ENCODE measurements at regions not wholly inside any gene's neighbourhood (a gene's known extent, or its start where the extent isn't known, plus 50 kb on each side); places are given as distances from the start of the nearest gene placed in this dataset.
"Not testable (repeated sequence)": the region's sequence is repeated elsewhere in the genome, so short reads cannot be mapped to it uniquely, and the experiment has no call there.

GRCh38 chr2:2777876-2778275 lies 446.8 kb upstream of the MYT1L start:
- H3K36me3 ChIP-seq (replicated peaks; ENCODE audit: insufficient read depth, low read depth), result no peaks in the 10 kb centered on the region
- TF ChIP-seq EZH2 (IDR thresholded peaks at IDR 0.05; ENCODE audit: borderline replicate concordance), result no peak
- TF ChIP-seq, protein P1, sequence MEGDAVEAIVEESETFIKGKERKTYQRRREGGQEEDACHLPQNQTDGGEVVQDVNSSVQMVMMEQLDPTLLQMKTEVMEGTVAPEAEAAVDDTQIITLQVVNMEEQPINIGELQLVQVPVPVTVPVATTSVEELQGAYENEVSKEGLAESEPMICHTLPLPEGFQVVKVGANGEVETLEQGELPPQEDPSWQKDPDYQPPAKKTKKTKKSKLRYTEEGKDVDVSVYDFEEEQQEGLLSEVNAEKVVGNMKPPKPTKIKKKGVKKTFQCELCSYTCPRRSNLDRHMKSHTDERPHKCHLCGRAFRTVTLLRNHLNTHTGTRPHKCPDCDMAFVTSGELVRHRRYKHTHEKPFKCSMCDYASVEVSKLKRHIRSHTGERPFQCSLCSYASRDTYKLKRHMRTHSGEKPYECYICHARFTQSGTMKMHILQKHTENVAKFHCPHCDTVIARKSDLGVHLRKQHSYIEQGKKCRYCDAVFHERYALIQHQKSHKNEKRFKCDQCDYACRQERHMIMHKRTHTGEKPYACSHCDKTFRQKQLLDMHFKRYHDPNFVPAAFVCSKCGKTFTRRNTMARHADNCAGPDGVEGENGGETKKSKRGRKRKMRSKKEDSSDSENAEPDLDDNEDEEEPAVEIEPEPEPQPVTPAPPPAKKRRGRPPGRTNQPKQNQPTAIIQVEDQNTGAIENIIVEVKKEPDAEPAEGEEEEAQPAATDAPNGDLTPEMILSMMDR (IDR thresholded peaks at IDR 0.05; ENCODE audit: poor library complexity), result no peak
- no peak for TF ChIP-seq EZH2phosphoT487 (IDR thresholded peaks at IDR 0.05; ENCODE audit: low read depth, severe bottlenecking, unreplicated experiment)
- no peak overlapping the region for H2AFZ ChIP-seq
- no peaks in the 10 kb centered on the region for H3K9me2 ChIP-seq (replicated peaks; ENCODE audit: insufficient read depth)
- H3K27ac ChIP-seq, result no peak overlapping the region
- WGBS (ENCODE audit: low lambda C conversion rate, missing lambda C conversion rate), result 95% methylated on average over 2 of the region's 2 CpGs
- H3K79me2 ChIP-seq, result no peaks in the 10 kb centered on the region
- no peaks in the 10 kb centered on the region for H3K27me3 ChIP-seq
- H3K4me1 ChIP-seq (ENCODE audit: insufficient read depth), result no peaks in the 10 kb centered on the region
- H3K9me3 ChIP-seq (ENCODE audit: low read depth), result no peaks in the 10 kb centered on the region
- no peaks in the 10 kb centered on the region for H4K20me1 ChIP-seq (ENCODE audit: insufficient read depth, poor library complexity, severe bottlenecking)
- no peak overlapping the region for H3K4me3 ChIP-seq
- no peak for DNase-seq (ENCODE audit: low spot score)
- H3K4me2 ChIP-seq, result no peak overlapping the region

- Histone ChIP-seq H3K9me3 (ENCODE audit: low read depth) (no peaks in the 10 kb centered on the region), H3K27ac (no peak overlapping the region), H2AFZ (no peak overlapping the region), H4K20me1 (ENCODE audit: insufficient read depth, poor library complexity, severe bottlenecking) (no peaks in the 10 kb centered on the region), H3K36me3 (replicated peaks; ENCODE audit: insufficient read depth, low read depth) (no peaks in the 10 kb centered on the region), H3K4me3 (no peak overlapping the region), H3K4me1 (ENCODE audit: insufficient read depth) (no peaks in the 10 kb centered on the region), H3K9me2 (replicated peaks; ENCODE audit: insufficient read depth) (no peaks in the 10 kb centered on the region), H3K79me2 (no peaks in the 10 kb centered on the region), H3K27me3 (no peaks in the 10 kb centered on the region), H3K4me2 (no peak overlapping the region)
- DNase-seq (ENCODE audit: low spot score), result no peak
- whole genome bisulfite sequencing (ENCODE audit: low lambda C conversion rate, missing lambda C conversion rate), result 60% methylated on average over 2 of the region's 2 CpGs
- TF ChIP-seq EZH2phosphoT487 (IDR thresholded peaks at IDR 0.05; ENCODE audit: low read depth, severe bottlenecking, unreplicated experiment), result no peak
- no peak for TF ChIP-seq EZH2 (IDR thresholded peaks at IDR 0.05; ENCODE audit: borderline replicate concordance)
- TF ChIP-seq, protein P1 (IDR thresholded peaks at IDR 0.05; ENCODE audit: poor library complexity), result no peak
Observed at GRCh38 chr2:2777213-2777612, 446.1 kb upstream of the MYT1L start.

DNA sequence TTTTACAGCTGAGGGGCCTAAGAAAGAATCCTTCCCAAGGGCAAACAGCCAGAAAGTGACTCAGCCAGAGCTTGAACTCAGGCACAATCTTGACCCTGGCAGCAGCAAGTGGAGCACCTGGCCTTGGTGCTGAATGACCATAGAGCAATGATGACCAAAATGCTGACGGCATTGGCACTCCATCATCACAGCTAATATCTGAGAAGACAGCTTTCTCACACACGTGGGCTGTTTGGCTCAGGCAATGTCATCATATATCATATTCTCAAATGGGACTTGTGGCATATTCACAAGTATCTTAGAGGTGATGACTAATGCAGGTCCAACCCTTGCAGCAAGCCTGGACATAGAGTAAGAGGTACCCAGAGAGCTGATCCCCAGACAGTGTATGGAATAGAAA lies 443.9 kb upstream of the MYT1L start:
- TF ChIP-seq, protein P1 (IDR thresholded peaks at IDR 0.05; ENCODE audit: poor library complexity), result no peak
- no peak for TF ChIP-seq EZH2 (IDR thresholded peaks at IDR 0.05; ENCODE audit: borderline replicate concordance)
- no peak overlapping the region for H2AFZ ChIP-seq
- H3K36me3 ChIP-seq (replicated peaks; ENCODE audit: insufficient read depth, low read depth), result no peaks in the 10 kb centered on the region
- H3K4me2 ChIP-seq, result no peak overlapping the region
- 80% methylated on average over 2 of the region's 2 CpGs for WGBS (ENCODE audit: low lambda C conversion rate, missing lambda C conversion rate)
- no peak overlapping the region for H3K27ac ChIP-seq
- no peaks in the 10 kb centered on the region for H3K4me1 ChIP-seq (ENCODE audit: insufficient read depth)
- no peaks in the 10 kb centered on the region for H3K79me2 ChIP-seq
- no peak for DNase-seq (ENCODE audit: low spot score)
- H3K4me3 ChIP-seq, result no peak overlapping the region
- no peaks in the 10 kb centered on the region for H4K20me1 ChIP-seq (ENCODE audit: insufficient read depth, poor library complexity, severe bottlenecking)
- no peaks in the 10 kb centered on the region for H3K9me3 ChIP-seq (ENCODE audit: low read depth)
- H3K27me3 ChIP-seq, result no peaks in the 10 kb centered on the region
- H3K9me2 ChIP-seq (replicated peaks; ENCODE audit: insufficient read depth), result no peaks in the 10 kb centered on the region

GRCh38 chr2:2773692-2774091 lies 442.6 kb upstream of the MYT1L start:
- H3K4me3 ChIP-seq, result no peak overlapping the region
- no peaks in the 10 kb centered on the region for H3K27me3 ChIP-seq
- H3K4me2 ChIP-seq, result no peak overlapping the region
- no peaks in the 10 kb centered on the region for H3K4me1 ChIP-seq (ENCODE audit: insufficient read depth)
- H3K36me3 ChIP-seq (replicated peaks; ENCODE audit: insufficient read depth, low read depth), result no peaks in the 10 kb centered on the region
- DNase-seq (ENCODE audit: low spot score), result no peak
- no peaks in the 10 kb centered on the region for H3K79me2 ChIP-seq
- WGBS (ENCODE audit: low lambda C conversion rate, missing lambda C conversion rate), result 90% methylated on average over 8 of the region's 8 CpGs
- no peaks in the 10 kb centered on the region for H4K20me1 ChIP-seq (ENCODE audit: insufficient read depth, poor library complexity, severe bottlenecking)
- H3K9me3 ChIP-seq (ENCODE audit: low read depth), result no peaks in the 10 kb centered on the region
- TF ChIP-seq EZH2 (IDR thresholded peaks at IDR 0.05; ENCODE audit: borderline replicate concordance), result no peak
- TF ChIP-seq EZH2phosphoT487 (IDR thresholded peaks at IDR 0.05; ENCODE audit: low read depth, severe bottlenecking, unreplicated experiment), result no peak
- TF ChIP-seq, protein P1 (IDR thresholded peaks at IDR 0.05; ENCODE audit: poor library complexity), result no peak
- H3K27ac ChIP-seq, result no peak overlapping the region
- no peaks in the 10 kb centered on the region for H3K9me2 ChIP-seq (replicated peaks; ENCODE audit: insufficient read depth)
- H2AFZ ChIP-seq, result no peak overlapping the region

DNA sequence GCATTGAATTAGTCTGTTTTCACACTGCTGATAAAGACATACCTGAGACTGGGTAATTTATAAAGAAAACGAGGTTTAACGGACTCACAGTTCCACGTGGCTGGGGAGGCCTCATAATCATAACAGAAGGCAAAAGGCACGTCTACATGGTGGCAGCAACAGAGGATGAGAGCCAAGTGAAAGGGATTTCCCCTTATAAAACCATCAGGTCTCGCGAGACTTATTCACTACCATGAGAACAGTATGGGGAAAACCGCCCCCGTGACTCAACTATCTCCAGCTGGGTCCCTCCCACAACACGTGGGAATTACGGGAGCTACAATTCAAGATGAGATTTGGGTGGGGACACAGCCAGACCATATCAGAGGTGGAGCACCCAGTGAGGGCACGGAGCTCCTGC lies 442.0 kb upstream of the MYT1L start:
- H3K4me3 ChIP-seq; H3K4me1 ChIP-seq (ENCODE audit: insufficient read depth); H3K4me2 ChIP-seq; H2AFZ ChIP-seq; H3K36me3 ChIP-seq (replicated peaks; ENCODE audit: insufficient read depth, low read depth); H3K79me2 ChIP-seq; H4K20me1 ChIP-seq (ENCODE audit: insufficient read depth, poor library complexity, severe bottlenecking); H3K27ac ChIP-seq; H3K9me2 ChIP-seq (replicated peaks; ENCODE audit: insufficient read depth); DNase-seq (ENCODE audit: low spot score); H3K27me3 ChIP-seq; H3K9me3 ChIP-seq (ENCODE audit: low read depth): not testable (repeated sequence)
- WGBS (ENCODE audit: low lambda C conversion rate, missing lambda C conversion rate), result 92% methylated on average over 11 of the region's 11 CpGs
